Gastrocnemius medialis (tissue), 4 donors: ENCODE measurements at regions not wholly inside any gene's neighbourhood (a gene's known extent, or its start where the extent isn't known, plus 50 kb on each side); places are given as distances from the start of the nearest gene placed in this dataset.

Experiments used
- POLR2A ChIP-seq, 2 donors: fragments of 450-650 bp; IDR thresholded peaks; one replicate each; pipeline ENCODE4 v1.6.1; 2017; ENCODE audit warnings: antibody characterized with exemption in 2 of 2, mild to moderate bottlenecking in 2 of 2, moderate library complexity in 2 of 2
- TF ChIP-seq, protein P1 (sequence below), 5 experiments: fragments of 450-650 bp in 3 of 5; fragments of 200-600 bp in 2 of 5; sonication (generic) in 2 of 5; IDR thresholded peaks in 4 of 5; conservative IDR thresholded peaks in 1 of 5; 1 replicate in 4 of 5; 2 replicates in 1 of 5; pipeline ENCODE4 v1.5.1; 2016 to 2019; ENCODE audit warnings: antibody characterized with exemption in 5 of 5, mild to moderate bottlenecking in 3 of 5, moderate library complexity in 3 of 5

DNA sequence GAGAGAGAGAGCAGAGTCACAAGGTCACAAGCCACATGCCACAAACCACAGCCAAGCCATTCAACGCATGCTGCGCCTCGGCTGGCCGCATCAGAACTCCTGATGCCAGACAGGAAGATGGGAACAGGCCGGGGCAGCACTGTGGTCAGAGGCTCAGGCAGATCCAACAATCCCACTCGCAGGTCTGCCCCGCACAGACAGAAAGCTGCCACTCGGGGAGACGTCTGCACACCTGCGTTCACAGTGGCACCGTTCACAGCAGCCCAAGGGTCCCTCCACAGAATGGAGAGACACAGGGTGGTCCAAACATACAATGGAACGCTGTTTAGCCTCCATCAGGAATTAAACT is 408.8 kb downstream of the CTTN start:
- no peak for TF ChIP-seq POLR2A (IDR thresholded peaks at IDR 0.05)
- TF ChIP-seq, protein P1, sequence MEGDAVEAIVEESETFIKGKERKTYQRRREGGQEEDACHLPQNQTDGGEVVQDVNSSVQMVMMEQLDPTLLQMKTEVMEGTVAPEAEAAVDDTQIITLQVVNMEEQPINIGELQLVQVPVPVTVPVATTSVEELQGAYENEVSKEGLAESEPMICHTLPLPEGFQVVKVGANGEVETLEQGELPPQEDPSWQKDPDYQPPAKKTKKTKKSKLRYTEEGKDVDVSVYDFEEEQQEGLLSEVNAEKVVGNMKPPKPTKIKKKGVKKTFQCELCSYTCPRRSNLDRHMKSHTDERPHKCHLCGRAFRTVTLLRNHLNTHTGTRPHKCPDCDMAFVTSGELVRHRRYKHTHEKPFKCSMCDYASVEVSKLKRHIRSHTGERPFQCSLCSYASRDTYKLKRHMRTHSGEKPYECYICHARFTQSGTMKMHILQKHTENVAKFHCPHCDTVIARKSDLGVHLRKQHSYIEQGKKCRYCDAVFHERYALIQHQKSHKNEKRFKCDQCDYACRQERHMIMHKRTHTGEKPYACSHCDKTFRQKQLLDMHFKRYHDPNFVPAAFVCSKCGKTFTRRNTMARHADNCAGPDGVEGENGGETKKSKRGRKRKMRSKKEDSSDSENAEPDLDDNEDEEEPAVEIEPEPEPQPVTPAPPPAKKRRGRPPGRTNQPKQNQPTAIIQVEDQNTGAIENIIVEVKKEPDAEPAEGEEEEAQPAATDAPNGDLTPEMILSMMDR (IDR thresholded peaks at IDR 0.05 in 4 of 5, conservative IDR thresholded peaks at IDR 0.05 in 1 of 5), result no peak
